SK-N-SH treated with all-trans-retinoic acid at 6 μM for 48 hours (cell line): ENCODE measurements at regions not wholly inside any gene's neighbourhood (a gene's known extent, or its start where the extent isn't known, plus 50 kb on each side); places are given as distances from the start of the nearest gene placed in this dataset.

Experiments
- ATAC-seq: fragments of 200-7000 bp; cut with Tn5 transposase; 3 replicates; pipeline ENCODE4 v1.9.1; 2020; ENCODE audit warnings: mild to moderate bottlenecking, moderate library complexity
- ARNTL ChIP-seq: fragments of 450-650 bp; formaldehyde crosslinking; IDR thresholded peaks from 2 replicates; pipeline ENCODE4 v1.5.0; 2020; ENCODE audit warnings: low read depth, mild to moderate bottlenecking, moderate library complexity, borderline replicate concordance
- BACH2 ChIP-seq: fragments of 250-450 bp; sonication (Bioruptor Pico); IDR thresholded peaks from 2 replicates; pipeline ENCODE4 v1.9.0; 2021; ENCODE audit warnings: mild to moderate bottlenecking, borderline replicate concordance
- CSDC2 ChIP-seq: fragments of 250-450 bp; sonication (Bioruptor Pico); IDR thresholded peaks from 2 replicates; pipeline ENCODE4 v1.5.0; 2020; ENCODE audit warnings: mild to moderate bottlenecking, moderate library complexity
- ESRRG ChIP-seq: fragments of 250-450 bp; sonication (Bioruptor Pico); IDR thresholded peaks from 2 replicates; pipeline ENCODE4 v1.6.1; 2021; ENCODE audit warnings: mild to moderate bottlenecking
- GLIS3 ChIP-seq: fragments of 250-450 bp; sonication (Bioruptor Pico); IDR thresholded peaks from 2 replicates; pipeline ENCODE4 v1.5.0; 2020; ENCODE audit warnings: mild to moderate bottlenecking, moderate library complexity
- ISL1 ChIP-seq: fragments of 250-450 bp; sonication (Bioruptor Pico); IDR thresholded peaks from 2 replicates; pipeline ENCODE4 v2.1.2; 2022; ENCODE audit warnings: mild to moderate bottlenecking, moderate library complexity
- OSR1 ChIP-seq: fragments of 250-450 bp; sonication (Bioruptor Pico); IDR thresholded peaks from 2 replicates; pipeline ENCODE4 v1.8.0; 2022; ENCODE audit warnings: moderate library complexity, mild to moderate bottlenecking, inconsistent platforms
- PPARA ChIP-seq: fragments of 250-450 bp; sonication (Bioruptor Pico); IDR thresholded peaks from 2 replicates; pipeline ENCODE4 v1.5.0; 2020; ENCODE audit warnings: mild to moderate bottlenecking, borderline replicate concordance
- RARB ChIP-seq: fragments of 250-450 bp; sonication (Bioruptor Pico); IDR thresholded peaks from 2 replicates; pipeline ENCODE4 v1.8.0; 2021; ENCODE audit warnings: mild to moderate bottlenecking, moderate library complexity
- SNAI2 ChIP-seq: fragments of 250-450 bp; sonication (Bioruptor Pico); IDR thresholded peaks from 2 replicates; pipeline ENCODE4 v1.5.0; 2020; ENCODE audit warnings: mild to moderate bottlenecking, moderate library complexity
- TOX ChIP-seq: fragments of 250-450 bp; sonication (Bioruptor Pico); IDR thresholded peaks from 2 replicates; pipeline ENCODE4 v1.8.0; 2021; ENCODE audit warnings: mild to moderate bottlenecking, moderate library complexity, borderline replicate concordance
- ZC3H10 ChIP-seq: fragments of 250-450 bp; sonication (Bioruptor Pico); IDR thresholded peaks from 2 replicates; pipeline ENCODE4 v1.5.1; 2021; ENCODE audit warnings: mild to moderate bottlenecking, moderate library complexity
- ZFP3 ChIP-seq: fragments of 250-450 bp; sonication (Bioruptor Pico); IDR thresholded peaks from 2 replicates; pipeline ENCODE4 v1.5.0; 2020; ENCODE audit warnings: mild to moderate bottlenecking, moderate library complexity
- ZFP30 ChIP-seq: fragments of 450-650 bp; formaldehyde crosslinking; IDR thresholded peaks from 2 replicates; pipeline ENCODE4 v1.5.0; 2022; ENCODE audit warnings: mild to moderate bottlenecking, moderate library complexity
- ZNF565 ChIP-seq: fragments of 450-650 bp; formaldehyde crosslinking; conservative IDR thresholded peaks from 2 replicates; pipeline ENCODE4 v1.5.0; 2020; ENCODE audit warnings: low read depth, mild to moderate bottlenecking, moderate library complexity
- ZNF70 ChIP-seq: fragments of 450-650 bp; formaldehyde crosslinking; IDR thresholded peaks from 2 replicates; pipeline ENCODE4 v1.5.0; 2020; ENCODE audit warnings: mild to moderate bottlenecking, moderate library complexity
- ZNF8 ChIP-seq: fragments of 450-650 bp; formaldehyde crosslinking; IDR thresholded peaks from 2 replicates; pipeline ENCODE4 v1.5.0; 2020; ENCODE audit warnings: mild to moderate bottlenecking, moderate library complexity
- TF ChIP-seq, protein P1 (sequence below): fragments of 250-450 bp; sonication (Bioruptor Pico); IDR thresholded peaks from 2 replicates; pipeline ENCODE4 v1.5.0; 2020; ENCODE audit warnings: mild to moderate bottlenecking, moderate library complexity
- TF ChIP-seq, protein P2 (sequence below): fragments of 250-450 bp; sonication (Bioruptor Pico); IDR thresholded peaks from 2 replicates; pipeline ENCODE4 v1.5.1; 2021; ENCODE audit warnings: mild to moderate bottlenecking, moderate library complexity
- TF ChIP-seq, protein P3 (sequence below): fragments of 250-450 bp; sonication (Bioruptor Pico); IDR thresholded peaks from 2 replicates; pipeline ENCODE4 v1.5.1; 2020; ENCODE audit warnings: low read depth, mild to moderate bottlenecking, moderate library complexity
- TF ChIP-seq, protein P4 (sequence below): fragments of 250-450 bp; sonication (Bioruptor Pico); IDR thresholded peaks from 2 replicates; pipeline ENCODE4 v1.8.0; 2021; ENCODE audit warnings: low read depth, mild to moderate bottlenecking, moderate library complexity, borderline replicate concordance

DNA sequence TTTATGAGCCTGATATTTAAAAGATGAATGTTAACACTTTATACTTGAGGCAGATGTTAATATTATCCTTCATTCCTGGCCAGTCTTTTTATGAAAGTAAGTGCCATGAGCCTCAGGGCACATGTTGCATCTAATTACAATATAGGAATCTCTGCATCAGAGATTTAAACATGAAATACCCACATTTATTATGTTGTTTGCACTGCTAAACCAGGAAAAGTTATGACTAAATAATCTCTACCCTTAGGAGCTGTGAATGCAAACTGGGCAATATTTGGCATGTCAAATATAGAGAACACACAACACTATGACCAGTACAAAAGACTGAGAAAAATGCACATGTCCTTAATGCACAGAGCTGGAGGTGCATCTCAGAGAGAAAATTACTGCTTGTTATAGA lies 526.1 kb upstream of the GRAMD2B start (continued):
- TF ChIP-seq, protein P1, sequence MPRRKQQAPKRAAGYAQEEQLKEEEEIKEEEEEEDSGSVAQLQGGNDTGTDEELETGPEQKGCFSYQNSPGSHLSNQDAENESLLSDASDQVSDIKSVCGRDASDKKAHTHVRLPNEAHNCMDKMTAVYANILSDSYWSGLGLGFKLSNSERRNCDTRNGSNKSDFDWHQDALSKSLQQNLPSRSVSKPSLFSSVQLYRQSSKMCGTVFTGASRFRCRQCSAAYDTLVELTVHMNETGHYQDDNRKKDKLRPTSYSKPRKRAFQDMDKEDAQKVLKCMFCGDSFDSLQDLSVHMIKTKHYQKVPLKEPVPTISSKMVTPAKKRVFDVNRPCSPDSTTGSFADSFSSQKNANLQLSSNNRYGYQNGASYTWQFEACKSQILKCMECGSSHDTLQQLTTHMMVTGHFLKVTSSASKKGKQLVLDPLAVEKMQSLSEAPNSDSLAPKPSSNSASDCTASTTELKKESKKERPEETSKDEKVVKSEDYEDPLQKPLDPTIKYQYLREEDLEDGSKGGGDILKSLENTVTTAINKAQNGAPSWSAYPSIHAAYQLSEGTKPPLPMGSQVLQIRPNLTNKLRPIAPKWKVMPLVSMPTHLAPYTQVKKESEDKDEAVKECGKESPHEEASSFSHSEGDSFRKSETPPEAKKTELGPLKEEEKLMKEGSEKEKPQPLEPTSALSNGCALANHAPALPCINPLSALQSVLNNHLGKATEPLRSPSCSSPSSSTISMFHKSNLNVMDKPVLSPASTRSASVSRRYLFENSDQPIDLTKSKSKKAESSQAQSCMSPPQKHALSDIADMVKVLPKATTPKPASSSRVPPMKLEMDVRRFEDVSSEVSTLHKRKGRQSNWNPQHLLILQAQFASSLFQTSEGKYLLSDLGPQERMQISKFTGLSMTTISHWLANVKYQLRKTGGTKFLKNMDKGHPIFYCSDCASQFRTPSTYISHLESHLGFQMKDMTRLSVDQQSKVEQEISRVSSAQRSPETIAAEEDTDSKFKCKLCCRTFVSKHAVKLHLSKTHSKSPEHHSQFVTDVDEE (CRISPR knock-in tag): no peak
- no peak for TF ChIP-seq ISL1
- TF ChIP-seq, all 23 proteins: peak for 0

DNA sequence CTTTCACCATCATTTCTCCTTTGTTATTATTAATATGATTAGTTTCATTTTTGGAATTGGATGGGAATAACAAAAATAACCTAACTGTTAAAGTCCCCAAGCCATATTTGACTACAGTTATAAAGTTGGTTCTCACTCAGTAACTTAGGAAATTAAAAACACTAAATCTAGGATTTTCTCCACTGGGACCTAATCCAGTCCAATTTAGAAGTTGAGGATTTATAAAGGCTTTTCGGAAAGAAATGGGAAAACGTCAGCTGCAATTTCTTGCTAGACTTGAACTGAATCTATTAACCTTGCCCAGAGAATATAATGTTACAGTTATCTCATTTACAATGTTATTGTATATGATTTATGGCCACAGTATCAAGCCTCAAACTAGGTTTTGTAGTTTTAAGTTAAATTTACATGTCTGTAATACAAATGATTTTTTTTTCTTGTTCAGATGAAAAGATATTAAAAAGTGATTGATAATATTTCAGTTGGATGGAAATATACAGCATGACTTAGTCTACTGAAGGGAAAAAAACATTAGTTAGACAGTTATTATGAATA lies 524.3 kb upstream of the GRAMD2B start:
- ATAC-seq: no peak
- no peak for TF ChIP-seq RARB (CRISPR knock-in tag)
- TF ChIP-seq BACH2 (CRISPR knock-in tag): no peak
- TF ChIP-seq, protein P1 (CRISPR knock-in tag): no peak
- TF ChIP-seq TOX (CRISPR knock-in tag): no peak
- no peak for TF ChIP-seq PPARA (CRISPR knock-in tag)
- TF ChIP-seq ZFP30 (CRISPR knock-in tag): no peak
- no peak for TF ChIP-seq CSDC2 (CRISPR knock-in tag)
- no peak for TF ChIP-seq ESRRG (CRISPR knock-in tag)
- TF ChIP-seq OSR1: no peak

DNA sequence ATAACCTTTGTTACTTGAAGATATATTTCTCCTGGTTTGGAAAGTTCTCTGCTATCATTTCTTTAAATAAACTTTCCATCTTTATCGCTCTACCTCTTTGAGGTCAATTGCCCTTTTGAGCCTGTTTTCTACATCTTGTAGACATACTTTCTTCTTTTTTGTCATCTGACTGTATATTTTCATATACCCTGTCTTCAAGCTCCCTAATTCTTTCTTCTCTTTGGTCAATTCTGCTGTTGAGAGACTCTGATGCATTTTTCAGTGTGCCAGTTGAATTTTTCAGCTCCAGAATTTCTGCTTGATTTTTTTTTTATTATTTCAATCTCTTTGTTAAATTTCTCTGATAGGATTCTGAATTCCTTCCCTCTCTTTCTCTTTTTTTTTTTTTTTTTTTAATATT lies 511.2 kb upstream of the GRAMD2B start:
- TF ChIP-seq ZC3H10 (CRISPR knock-in tag): no peak
- TF ChIP-seq ZFP30 (CRISPR knock-in tag): peak; percentile 97

DNA sequence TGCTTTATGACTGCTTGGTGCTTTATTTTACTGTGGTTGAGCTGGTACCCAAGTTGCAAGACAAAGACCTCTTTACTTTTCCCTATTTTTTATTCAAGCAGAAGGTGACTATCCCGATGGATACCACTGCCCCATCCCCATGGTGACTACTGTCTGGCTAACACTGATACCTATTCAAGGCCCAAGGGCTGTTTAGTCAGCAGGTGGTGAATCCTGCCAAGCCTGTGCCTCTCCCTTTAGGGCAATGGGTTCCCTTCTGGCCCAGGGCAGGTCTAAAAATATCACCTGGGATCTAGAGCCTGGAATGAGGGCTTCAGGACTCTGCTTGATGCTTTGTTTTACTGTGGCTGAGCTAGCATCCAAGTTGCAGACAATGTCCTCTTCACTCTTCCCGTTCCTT lies 510.0 kb upstream of the GRAMD2B start:
- no peak for TF ChIP-seq SNAI2 (CRISPR knock-in tag)
- TF ChIP-seq ISL1: no peak
- no peak for TF ChIP-seq ESRRG (CRISPR knock-in tag)
- TF ChIP-seq RARB (CRISPR knock-in tag): no peak
- TF ChIP-seq, protein P1 (CRISPR knock-in tag): no peak
- TF ChIP-seq TOX (CRISPR knock-in tag): no peak
- no peak for TF ChIP-seq ZNF8 (CRISPR knock-in tag)
- TF ChIP-seq, protein P2, sequence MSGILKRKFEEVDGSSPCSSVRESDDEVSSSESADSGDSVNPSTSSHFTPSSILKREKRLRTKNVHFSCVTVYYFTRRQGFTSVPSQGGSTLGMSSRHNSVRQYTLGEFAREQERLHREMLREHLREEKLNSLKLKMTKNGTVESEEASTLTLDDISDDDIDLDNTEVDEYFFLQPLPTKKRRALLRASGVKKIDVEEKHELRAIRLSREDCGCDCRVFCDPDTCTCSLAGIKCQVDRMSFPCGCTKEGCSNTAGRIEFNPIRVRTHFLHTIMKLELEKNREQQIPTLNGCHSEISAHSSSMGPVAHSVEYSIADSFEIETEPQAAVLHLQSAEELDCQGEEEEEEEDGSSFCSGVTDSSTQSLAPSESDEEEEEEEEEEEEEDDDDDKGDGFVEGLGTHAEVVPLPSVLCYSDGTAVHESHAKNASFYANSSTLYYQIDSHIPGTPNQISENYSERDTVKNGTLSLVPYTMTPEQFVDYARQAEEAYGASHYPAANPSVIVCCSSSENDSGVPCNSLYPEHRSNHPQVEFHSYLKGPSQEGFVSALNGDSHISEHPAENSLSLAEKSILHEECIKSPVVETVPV (CRISPR knock-in tag): no peak
- TF ChIP-seq ZC3H10 (CRISPR knock-in tag): no peak
- no peak for TF ChIP-seq ZNF70 (CRISPR knock-in tag)
- no peak for TF ChIP-seq ZNF565
- TF ChIP-seq PPARA (CRISPR knock-in tag): no peak
- no peak for TF ChIP-seq GLIS3 (CRISPR knock-in tag)
- TF ChIP-seq ZFP3 (CRISPR knock-in tag): no peak
- TF ChIP-seq BACH2 (CRISPR knock-in tag): no peak
- no peak for TF ChIP-seq CSDC2 (CRISPR knock-in tag)
- TF ChIP-seq ARNTL (CRISPR knock-in tag): no peak
- TF ChIP-seq, protein P3, sequence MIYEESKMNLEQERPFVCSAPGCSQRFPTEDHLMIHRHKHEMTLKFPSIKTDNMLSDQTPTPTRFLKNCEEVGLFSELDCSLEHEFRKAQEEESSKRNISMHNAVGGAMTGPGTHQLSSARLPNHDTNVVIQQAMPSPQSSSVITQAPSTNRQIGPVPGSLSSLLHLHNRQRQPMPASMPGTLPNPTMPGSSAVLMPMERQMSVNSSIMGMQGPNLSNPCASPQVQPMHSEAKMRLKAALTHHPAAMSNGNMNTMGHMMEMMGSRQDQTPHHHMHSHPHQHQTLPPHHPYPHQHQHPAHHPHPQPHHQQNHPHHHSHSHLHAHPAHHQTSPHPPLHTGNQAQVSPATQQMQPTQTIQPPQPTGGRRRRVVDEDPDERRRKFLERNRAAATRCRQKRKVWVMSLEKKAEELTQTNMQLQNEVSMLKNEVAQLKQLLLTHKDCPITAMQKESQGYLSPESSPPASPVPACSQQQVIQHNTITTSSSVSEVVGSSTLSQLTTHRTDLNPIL (CRISPR knock-in tag): no peak
- TF ChIP-seq OSR1: no peak
- TF ChIP-seq, protein P4, sequence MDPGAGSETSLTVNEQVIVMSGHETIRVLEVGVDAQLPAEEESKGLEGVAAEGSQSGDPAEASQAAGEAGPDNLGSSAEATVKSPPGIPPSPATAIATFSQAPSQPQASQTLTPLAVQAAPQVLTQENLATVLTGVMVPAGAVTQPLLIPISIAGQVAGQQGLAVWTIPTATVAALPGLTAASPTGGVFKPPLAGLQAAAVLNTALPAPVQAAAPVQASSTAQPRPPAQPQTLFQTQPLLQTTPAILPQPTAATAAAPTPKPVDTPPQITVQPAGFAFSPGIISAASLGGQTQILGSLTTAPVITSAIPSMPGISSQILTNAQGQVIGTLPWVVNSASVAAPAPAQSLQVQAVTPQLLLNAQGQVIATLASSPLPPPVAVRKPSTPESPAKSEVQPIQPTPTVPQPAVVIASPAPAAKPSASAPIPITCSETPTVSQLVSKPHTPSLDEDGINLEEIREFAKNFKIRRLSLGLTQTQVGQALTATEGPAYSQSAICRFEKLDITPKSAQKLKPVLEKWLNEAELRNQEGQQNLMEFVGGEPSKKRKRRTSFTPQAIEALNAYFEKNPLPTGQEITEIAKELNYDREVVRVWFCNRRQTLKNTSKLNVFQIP: no peak
- TF ChIP-seq, all 23 proteins: peak for 0
- no peak for ATAC-seq

More for the DNA sequence above, 511.2 kb upstream of the GRAMD2B start:
- ATAC-seq: no peak
